OCI-LY7 (cell line): ENCODE measurements at regions not wholly inside any gene's neighbourhood (a gene's known extent, or its start where the extent isn't known, plus 50 kb on each side); places are given as distances from the start of the nearest gene placed in this dataset.

Experiments used
- BruUV-seq: library from RNA; stranded (reverse); fragments of 400-500 nt; replicated peaks from 2 replicates; lab custom pipeline; 2021; lab: Mats Ljungman, UMichigan
- CTCF ChIA-PET: fragments of 300-600 bp; sonication (Branson Sonifier 250); formaldehyde crosslinking; loops from one replicate; lab custom pipeline; 2022; ENCODE audit warnings: antibody characterized with exemption; ENCODE audit not compliant: unreplicated experiment; lab: Charles Lee
- POLR2A ChIA-PET: fragments of 300-600 bp; sonication (Branson Sonifier 250); formaldehyde crosslinking; loops from one replicate; lab custom pipeline; 2022; ENCODE audit warnings: antibody characterized with exemption; lab: Charles Lee
- DNase-seq: peaks from one replicate; pipeline ENCODE4 v3.0.0-alpha.2; 2015; ENCODE audit warnings: low spot score
- H2AFZ ChIP-seq: fragments of 200-600 bp; sonication (generic), shearing (Covaris generic); 2 replicates; pipeline ENCODE4 v1.6.1; 2014; ENCODE audit warnings: mild to moderate bottlenecking, antibody characterized with exemption, low read length, moderate library complexity
- H3K27ac ChIP-seq: fragments of 200-600 bp; sonication (generic); 2 replicates; pipeline ENCODE4 v1.5.1; 2014; ENCODE audit warnings: mixed run types, low read depth, mild to moderate bottlenecking, moderate library complexity, low read length, inconsistent platforms; ENCODE audit not compliant: poor library complexity, severe bottlenecking
- H3K36me3 ChIP-seq: fragments of 200-600 bp; sonication (generic); 2 replicates; pipeline ENCODE4 v1.6.1; 2014; ENCODE audit warnings: mild to moderate bottlenecking, antibody characterized with exemption, low read length, moderate library complexity, mixed read lengths; ENCODE audit not compliant: insufficient read depth
- H3K4me1 ChIP-seq: fragments of 200-600 bp; sonication (generic); 2 replicates; pipeline ENCODE4 v1.5.1; 2014; ENCODE audit warnings: mild to moderate bottlenecking, low read length; ENCODE audit not compliant: insufficient read depth, poor library complexity, severe bottlenecking
- H3K4me2 ChIP-seq: fragments of 200-600 bp; sonication (generic); 2 replicates; pipeline ENCODE4 v1.6.1; 2014; ENCODE audit warnings: mild to moderate bottlenecking, low read length
- H3K4me3 ChIP-seq: fragments of 200-600 bp; sonication (generic); 2 replicates; pipeline ENCODE4 v1.5.1; 2014; ENCODE audit warnings: mild to moderate bottlenecking, low read depth, low read length; ENCODE audit not compliant: poor library complexity, severe bottlenecking
- H3K79me2 ChIP-seq: fragments of 200-600 bp; sonication (generic); 2 replicates; pipeline ENCODE4 v1.6.1; 2016; ENCODE audit warnings: low read depth, mild to moderate bottlenecking, low read length, moderate library complexity, mixed read lengths; ENCODE audit not compliant: insufficient read depth
- H3K9me2 ChIP-seq: fragments of 200-600 bp; sonication (generic); 2 replicates; pipeline ENCODE4 v1.6.1; 2016; ENCODE audit warnings: mild to moderate bottlenecking, low read length, mixed read lengths; ENCODE audit not compliant: insufficient read depth
- H3K9me3 ChIP-seq: fragments of 200-600 bp; sonication (generic); 2 replicates; pipeline ENCODE4 v1.6.1; 2014; ENCODE audit warnings: mild to moderate bottlenecking, mixed run types, low read length, mixed read lengths
- H4K20me1 ChIP-seq: fragments of 200-600 bp; sonication (generic); 2 replicates; pipeline ENCODE4 v1.6.1; 2014; ENCODE audit warnings: mild to moderate bottlenecking, antibody characterized with exemption, low read length, moderate library complexity, mixed read lengths; ENCODE audit not compliant: insufficient read depth
- CTCF ChIP-seq: fragments of 200-600 bp; sonication (generic); conservative IDR thresholded peaks from 2 replicates; pipeline ENCODE4 v1.5.1; 2014; ENCODE audit warnings: mild to moderate bottlenecking, antibody characterized with exemption, low read length, moderate library complexity, mixed read lengths
- EZH2phosphoT487 ChIP-seq: fragments of 200-600 bp; sonication (generic); IDR thresholded peaks from 2 replicates; pipeline ENCODE4 v1.6.1; 2018; ENCODE audit warnings: low read depth, borderline replicate concordance, mild to moderate bottlenecking, mixed run types, antibody characterized with exemption, low read length, moderate library complexity, mixed read lengths
- intact Hi-C: fragments of 100-400 bp; cut with micrococcal nuclease; formaldehyde crosslinking; loops from one replicate; pipeline ENCODE4 v1.10.0; 2022; ENCODE audit not compliant: unreplicated experiment

DNA sequence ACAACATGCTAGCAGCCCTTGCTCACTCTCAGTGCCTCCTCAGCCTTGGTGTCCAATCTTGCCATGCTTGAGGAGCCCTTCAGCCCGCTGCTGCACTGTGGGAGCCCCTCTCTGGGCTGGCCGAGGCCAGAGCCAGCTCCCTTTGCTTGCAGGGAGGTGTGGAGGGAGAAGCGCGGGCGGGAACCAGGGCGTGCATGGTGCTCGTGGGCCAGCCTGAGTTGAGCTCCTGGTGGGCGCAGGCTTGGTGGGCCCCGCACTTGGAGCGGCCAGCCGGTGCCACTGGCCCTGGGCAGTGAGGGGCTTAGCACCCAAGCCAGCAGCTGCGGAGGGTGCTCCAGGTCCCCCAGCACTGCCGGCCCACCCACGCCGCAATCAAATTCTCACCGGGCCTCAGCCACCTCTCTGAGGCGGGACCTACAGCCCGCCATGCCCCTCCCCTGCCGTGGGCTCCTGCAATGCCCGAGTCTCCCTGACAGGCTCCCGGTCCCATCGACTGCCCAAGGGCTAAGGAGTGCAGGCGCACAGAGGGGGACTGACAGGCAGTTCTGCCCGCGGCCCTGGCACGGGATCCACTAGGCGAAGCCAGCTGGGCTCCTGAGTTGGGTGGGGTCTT is 333.5 kb downstream of the KCNN2 start:
- Histone ChIP-seq H3K4me1 (no peaks in the 10 kb centered on the region), H3K4me3 (no peak overlapping the region), H4K20me1 (no peaks in the 10 kb centered on the region), H3K79me2 (no peaks in the 10 kb centered on the region), H3K9me2 (no peaks in the 10 kb centered on the region), H3K36me3 (no peaks in the 10 kb centered on the region), H3K9me3 (no peaks in the 10 kb centered on the region), H2AFZ (no peak overlapping the region), H3K27ac (no peak overlapping the region), H3K4me2 (no peak overlapping the region)
- no peak for DNase-seq
- no TSS peak for BruUV-seq
- POLR2A ChIA-PET = no interaction called here
- intact Hi-C loops = no loop called here
- TF ChIP-seq CTCF (no peak), EZH2phosphoT487 (no peak)
- CTCF ChIA-PET = no interaction called here

GRCh38 chr5:114686356-114686755 is 324.5 kb downstream of the KCNN2 start:
- intact Hi-C loops = no loop called here
- no peaks in the 10 kb centered on the region for H3K9me2 ChIP-seq
- no peak overlapping the region for H3K4me3 ChIP-seq
- ChIA-PET POLR2A (no interaction called here), CTCF (no interaction called here)
- H3K9me3 ChIP-seq = no peaks in the 10 kb centered on the region
- no peaks in the 10 kb centered on the region for H4K20me1 ChIP-seq
- H3K36me3 ChIP-seq = no peaks in the 10 kb centered on the region
- no peak overlapping the region for H3K27ac ChIP-seq
- TF ChIP-seq CTCF (no peak), EZH2phosphoT487 (no peak)
- H3K79me2 ChIP-seq = no peaks in the 10 kb centered on the region
- H2AFZ ChIP-seq = no peak overlapping the region
- no TSS peak for BruUV-seq
- no peak for DNase-seq
- no peak overlapping the region for H3K4me2 ChIP-seq
- no peaks in the 10 kb centered on the region for H3K4me1 ChIP-seq

DNA sequence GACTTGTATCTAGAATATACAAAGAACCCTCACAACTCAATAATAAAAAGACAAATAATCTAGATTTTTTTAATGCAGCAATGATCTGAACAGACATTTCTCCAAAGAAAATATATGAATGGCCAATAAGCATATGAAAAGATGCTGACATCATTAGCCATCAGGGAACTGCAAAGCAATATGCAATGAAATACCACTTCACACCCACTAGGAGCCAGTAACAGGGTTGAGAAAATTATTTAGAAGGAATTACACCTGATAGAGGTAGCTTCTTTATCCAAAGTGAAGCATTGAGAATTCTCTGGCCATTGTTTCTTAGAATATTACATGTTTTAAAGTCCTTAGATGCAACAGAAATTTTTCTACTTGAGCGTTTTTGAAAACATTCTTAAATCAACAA is 316.9 kb downstream of the KCNN2 start:
- H3K4me2 ChIP-seq = no peak overlapping the region

More for the DNA sequence above, 316.9 kb downstream of the KCNN2 start:
- TF ChIP-seq CTCF = no peak
- no peak for TF ChIP-seq EZH2phosphoT487
- no peaks in the 10 kb centered on the region for H3K9me3 ChIP-seq
- H2AFZ ChIP-seq = no peak overlapping the region
- no peaks in the 10 kb centered on the region for H3K9me2 ChIP-seq
- no TSS peak for BruUV-seq
- intact Hi-C loops = no loop called here
- CTCF ChIA-PET = no interaction called here
- no peak for DNase-seq
- H3K36me3 ChIP-seq = no peaks in the 10 kb centered on the region
- no peak overlapping the region for H3K4me3 ChIP-seq
- no peaks in the 10 kb centered on the region for H4K20me1 ChIP-seq
- no peak overlapping the region for H3K27ac ChIP-seq
- no peaks in the 10 kb centered on the region for H3K79me2 ChIP-seq
- POLR2A ChIA-PET = no interaction called here
- H3K4me1 ChIP-seq = no peaks in the 10 kb centered on the region
